HPDE6-E6E7 (cell line): ENCODE measurements at regions not wholly inside any gene's neighbourhood (a gene's known extent, or its start where the extent isn't known, plus 50 kb on each side); places are given as distances from the start of the nearest gene placed in this dataset.
"Not testable (repeated sequence)": the region's sequence is repeated elsewhere in the genome, so short reads cannot be mapped to it uniquely, and the experiment has no call there.

Experiments used
- DNase-seq: peaks from one replicate; pipeline ENCODE4 v3.0.0; 2011; ENCODE audit warnings: missing footprints; ENCODE audit errors: extremely low spot score

GRCh38 chr3:153221748-153222162 lies 59.7 kb downstream of the RAP2B start:
- peak; percentile 92 for DNase-seq

GRCh38 chr3:153226877-153227276 lies 64.9 kb downstream of the RAP2B start:
- not testable (repeated sequence) for DNase-seq

GRCh38 chr3:153230427-153230826 lies 68.4 kb downstream of the RAP2B start:
- not testable (repeated sequence) for DNase-seq

- not testable (repeated sequence) for DNase-seq
Measured at GRCh38 chr3:153231245-153231644, 69.2 kb downstream of the RAP2B start.

GRCh38 chr3:153232050-153232752 lies 70.2 kb downstream of the RAP2B start:
- DNase-seq: not testable (repeated sequence)

GRCh38 chr3:153232851-153233271 lies 70.8 kb downstream of the RAP2B start:
- no peak for DNase-seq

- no peak for DNase-seq
Measured at GRCh38 chr3:153233986-153234385, 72.0 kb downstream of the RAP2B start.

- no peak for DNase-seq
Measured at GRCh38 chr3:153242896-153243295, 80.9 kb downstream of the RAP2B start.

- no peak for DNase-seq
Measured at GRCh38 chr3:153244961-153245360, 82.9 kb downstream of the RAP2B start.

- DNase-seq: no peak
Measured at GRCh38 chr3:153245661-153246060, 83.6 kb downstream of the RAP2B start.

GRCh38 chr3:153246331-153246730 lies 84.3 kb downstream of the RAP2B start:
- DNase-seq: no peak

- no peak for DNase-seq
Measured at GRCh38 chr3:153246806-153247205, 84.8 kb downstream of the RAP2B start.

GRCh38 chr3:153247331-153248330 lies 85.6 kb downstream of the RAP2B start:
- DNase-seq: no peak

GRCh38 chr3:153248835-153249234 lies 86.8 kb downstream of the RAP2B start:
- not testable (repeated sequence) for DNase-seq

- DNase-seq: no peak
Measured at GRCh38 chr3:153249906-153250305, 87.9 kb downstream of the RAP2B start.

- no peak for DNase-seq
Measured at GRCh38 chr3:153250446-153250845, 88.4 kb downstream of the RAP2B start.

GRCh38 chr3:153252963-153253362 lies 90.9 kb downstream of the RAP2B start:
- no peak for DNase-seq

GRCh38 chr3:153254361-153254760 lies 92.3 kb downstream of the RAP2B start:
- DNase-seq: no peak

- DNase-seq: no peak
Measured at GRCh38 chr3:153257673-153258351, 95.8 kb downstream of the RAP2B start.

GRCh38 chr3:153259956-153260355 lies 97.9 kb downstream of the RAP2B start:
- no peak for DNase-seq

- no peak for DNase-seq
Measured at GRCh38 chr3:153260681-153261080, 98.7 kb downstream of the RAP2B start.

- DNase-seq: no peak
Measured at GRCh38 chr3:153266619-153267018, 104.6 kb downstream of the RAP2B start.
